ENCODE measurements at regions not wholly inside any gene's neighbourhood (a gene's known extent, or its start where the extent isn't known, plus 50 kb on each side); places are given as distances from the start of the nearest gene placed in this dataset.

DNA sequence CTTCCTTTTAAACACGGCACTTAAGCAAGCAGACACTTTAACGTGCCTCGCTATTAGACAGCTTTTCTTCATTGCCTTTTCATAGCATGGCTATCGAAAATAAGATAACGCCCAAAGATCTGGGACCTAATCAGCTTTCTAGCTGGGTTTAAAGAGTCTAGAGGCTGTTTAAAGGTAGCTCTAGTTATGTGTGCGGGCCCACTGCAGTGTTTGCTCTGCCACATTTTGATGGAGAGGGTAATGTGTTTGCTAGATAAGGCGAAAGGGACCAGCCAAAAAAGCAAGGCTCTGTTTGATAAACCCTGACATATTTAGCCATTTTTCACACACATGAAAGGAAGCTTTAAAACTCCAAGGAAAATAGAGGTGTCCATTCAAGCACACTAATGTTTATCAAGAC is 91.6 kb downstream of the NR2F2 start:
- TF ChIP-seq, protein P1, sequence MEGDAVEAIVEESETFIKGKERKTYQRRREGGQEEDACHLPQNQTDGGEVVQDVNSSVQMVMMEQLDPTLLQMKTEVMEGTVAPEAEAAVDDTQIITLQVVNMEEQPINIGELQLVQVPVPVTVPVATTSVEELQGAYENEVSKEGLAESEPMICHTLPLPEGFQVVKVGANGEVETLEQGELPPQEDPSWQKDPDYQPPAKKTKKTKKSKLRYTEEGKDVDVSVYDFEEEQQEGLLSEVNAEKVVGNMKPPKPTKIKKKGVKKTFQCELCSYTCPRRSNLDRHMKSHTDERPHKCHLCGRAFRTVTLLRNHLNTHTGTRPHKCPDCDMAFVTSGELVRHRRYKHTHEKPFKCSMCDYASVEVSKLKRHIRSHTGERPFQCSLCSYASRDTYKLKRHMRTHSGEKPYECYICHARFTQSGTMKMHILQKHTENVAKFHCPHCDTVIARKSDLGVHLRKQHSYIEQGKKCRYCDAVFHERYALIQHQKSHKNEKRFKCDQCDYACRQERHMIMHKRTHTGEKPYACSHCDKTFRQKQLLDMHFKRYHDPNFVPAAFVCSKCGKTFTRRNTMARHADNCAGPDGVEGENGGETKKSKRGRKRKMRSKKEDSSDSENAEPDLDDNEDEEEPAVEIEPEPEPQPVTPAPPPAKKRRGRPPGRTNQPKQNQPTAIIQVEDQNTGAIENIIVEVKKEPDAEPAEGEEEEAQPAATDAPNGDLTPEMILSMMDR (IDR thresholded peaks at IDR 0.05; ENCODE audit: low read depth, low read length) = no peak
- no peak for DNase-seq (ENCODE audit: extremely low read depth, low read depth)

- TF ChIP-seq, protein P1 (IDR thresholded peaks at IDR 0.05; ENCODE audit: low read depth, low read length) = no peak
- DNase-seq (ENCODE audit: extremely low read depth, low read depth) = no peak
Measured at GRCh38 chr15:96424674-96425073, 94.2 kb downstream of the NR2F2 start.

DNA sequence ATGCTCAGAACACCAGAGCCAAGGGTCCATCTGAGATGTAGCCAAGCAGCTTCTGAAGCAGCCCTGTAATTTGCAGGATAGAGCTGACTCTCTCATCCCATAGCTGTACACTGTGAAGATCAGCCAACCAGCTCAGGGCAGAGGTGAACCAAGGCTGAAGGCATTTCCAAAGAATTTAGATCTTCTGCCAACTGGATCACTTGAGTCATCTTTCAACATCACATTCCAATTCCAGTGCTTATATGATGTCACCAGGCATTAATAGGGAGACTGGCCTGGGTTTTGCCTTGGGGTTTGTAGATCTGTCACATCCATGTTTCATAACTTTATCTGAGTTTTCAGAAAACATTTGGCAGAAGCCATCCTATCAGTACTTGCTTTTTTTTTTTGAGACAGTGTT is 98.2 kb downstream of the NR2F2 start:
- peak; percentile 68 for DNase-seq (ENCODE audit: extremely low read depth, low read depth)
- TF ChIP-seq, protein P1 (IDR thresholded peaks at IDR 0.05; ENCODE audit: low read depth, low read length) = no peak

- no peak for DNase-seq (ENCODE audit: extremely low read depth, low read depth)
- TF ChIP-seq, protein P1 (IDR thresholded peaks at IDR 0.05; ENCODE audit: low read depth, low read length) = no peak
Measured at GRCh38 chr15:96431786-96432185, 101.3 kb downstream of the NR2F2 start.

DNA sequence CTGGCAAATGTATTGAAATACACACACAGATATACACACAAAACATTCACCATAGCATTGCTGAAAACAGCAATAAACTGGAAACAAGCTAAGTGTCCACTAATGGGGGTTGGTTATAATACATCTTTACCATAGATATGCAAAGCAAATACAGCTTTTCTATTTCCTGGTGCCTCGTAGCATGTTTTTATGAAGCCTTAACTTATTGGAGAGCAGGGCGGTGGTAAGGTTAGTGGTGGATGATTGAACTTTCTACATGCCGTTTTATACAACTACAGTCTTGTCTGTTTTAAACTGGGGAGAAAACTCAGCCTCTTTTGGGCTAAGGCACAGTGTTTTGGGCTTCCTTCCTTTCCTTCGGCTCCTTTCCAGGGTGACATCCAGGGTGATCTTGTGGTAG is 104.5 kb downstream of the NR2F2 start:
- DNase-seq (ENCODE audit: extremely low read depth, low read depth) = no peak
- TF ChIP-seq, protein P1 (IDR thresholded peaks at IDR 0.05; ENCODE audit: low read depth, low read length) = no peak

- DNase-seq (ENCODE audit: extremely low read depth, low read depth) = no peak
- TF ChIP-seq, protein P1 (IDR thresholded peaks at IDR 0.05; ENCODE audit: low read depth, low read length) = no peak
Measured at GRCh38 chr15:96435841-96436240, 105.3 kb downstream of the NR2F2 start.

DNA sequence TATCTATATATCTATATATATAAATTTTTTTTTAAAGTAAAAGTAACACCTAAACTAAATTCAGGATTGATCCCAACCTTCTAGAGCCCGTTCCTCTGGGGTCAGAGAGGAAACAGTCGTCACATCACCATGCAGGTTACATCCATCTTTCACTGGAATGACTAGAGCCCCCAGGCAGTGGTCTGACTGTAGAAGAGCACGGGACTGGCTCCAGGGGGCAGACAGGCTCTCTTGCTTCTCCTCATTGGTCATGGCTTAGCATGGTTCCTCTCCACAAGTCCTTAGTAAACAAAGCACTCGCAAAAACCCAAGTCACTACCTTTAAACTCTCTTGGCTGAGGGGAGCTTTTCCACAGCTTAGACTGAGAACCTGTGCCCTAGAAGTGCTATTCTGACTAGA is 110.5 kb downstream of the NR2F2 start:
- TF ChIP-seq, protein P1 (IDR thresholded peaks at IDR 0.05; ENCODE audit: low read depth, low read length) = no peak
- DNase-seq (ENCODE audit: extremely low read depth, low read depth) = no peak

Data from AG09319 (cell line).